ENCODE measurements at regions not wholly inside any gene's neighbourhood (a gene's known extent, or its start where the extent isn't known, plus 50 kb on each side); places are given as distances from the start of the nearest gene placed in this dataset.
A peak's percentile ranks its signal among the peaks of the same experiment; 100 is the strongest.

DNA sequence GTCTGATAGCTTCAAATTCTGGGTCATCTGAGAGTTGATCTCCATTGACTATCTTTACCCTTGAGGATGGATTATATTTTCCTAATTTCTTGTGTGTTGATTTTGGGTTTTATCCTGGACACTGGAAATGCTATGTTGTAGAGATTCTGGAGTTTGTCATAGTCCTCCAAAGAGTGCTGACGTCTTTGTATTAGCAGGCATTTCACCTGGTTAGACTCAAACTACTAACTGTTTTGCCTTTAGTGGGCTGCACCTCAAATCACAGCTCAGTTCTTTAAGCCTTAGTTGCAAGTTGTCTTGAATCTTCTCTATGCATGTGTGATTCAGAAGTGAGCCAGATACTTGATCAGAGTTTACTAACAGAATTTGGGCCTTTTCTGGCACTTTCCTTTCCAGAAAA lies 264.3 kb downstream of the RPS24 start:
- no peaks in the 10 kb centered on the region for H3K36me3 ChIP-seq (ENCODE audit: control insufficient read depth, insufficient read depth, low read length)
- no peak overlapping the region for H3K4me3 ChIP-seq (ENCODE audit: low read depth, low read length)
- H3K4me1 ChIP-seq (ENCODE audit: control insufficient read depth, insufficient read depth, low read length), result peaks cover 5% of the 10 kb centered on the region
- no peaks in the 10 kb centered on the region for H3K27me3 ChIP-seq (ENCODE audit: control insufficient read depth, insufficient read depth, low read length)
- H3K9me3 ChIP-seq (ENCODE audit: control insufficient read depth, insufficient read depth, low read length), result no peaks in the 10 kb centered on the region
- no peak overlapping the region for H3K9ac ChIP-seq (ENCODE audit: low read depth, low read length)

DNA sequence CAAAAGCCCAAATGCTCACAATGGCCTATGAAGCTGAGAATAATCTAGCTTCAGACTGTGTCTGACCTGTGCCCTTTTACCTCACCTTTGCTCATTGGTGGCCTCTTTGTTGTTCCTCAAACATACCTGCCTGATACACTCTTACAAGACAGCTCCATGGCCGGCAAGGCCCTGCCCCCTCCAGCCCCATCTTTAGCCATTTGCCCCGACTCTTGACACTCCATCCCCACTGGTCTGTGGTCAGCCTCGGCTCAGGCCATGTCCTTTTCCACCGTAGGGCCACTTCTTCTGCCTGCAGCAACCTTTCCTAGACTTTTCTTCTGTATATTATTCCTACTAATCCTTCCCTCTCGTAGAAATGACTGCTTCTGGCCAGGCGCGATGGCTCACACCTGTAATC lies 265.2 kb downstream of the RPS24 start:
- no peaks in the 10 kb centered on the region for H3K9me3 ChIP-seq (ENCODE audit: control insufficient read depth, insufficient read depth, low read length)
- no peaks in the 10 kb centered on the region for H3K36me3 ChIP-seq (ENCODE audit: control insufficient read depth, insufficient read depth, low read length)
- no peak overlapping the region for H3K4me3 ChIP-seq (ENCODE audit: low read depth, low read length)
- peaks cover 3% of the 10 kb centered on the region for H3K27me3 ChIP-seq (ENCODE audit: control insufficient read depth, insufficient read depth, low read length)
- no peak overlapping the region for H3K9ac ChIP-seq (ENCODE audit: low read depth, low read length)
- H3K4me1 ChIP-seq (ENCODE audit: control insufficient read depth, insufficient read depth, low read length), result peaks cover 4% of the 10 kb centered on the region

- H3K4me1 ChIP-seq (ENCODE audit: control insufficient read depth, insufficient read depth, low read length), result peaks cover 4% of the 10 kb centered on the region
- H3K4me3 ChIP-seq (ENCODE audit: low read depth, low read length), result no peak overlapping the region
- H3K36me3 ChIP-seq (ENCODE audit: control insufficient read depth, insufficient read depth, low read length), result no peaks in the 10 kb centered on the region
- no peaks in the 10 kb centered on the region for H3K9me3 ChIP-seq (ENCODE audit: control insufficient read depth, insufficient read depth, low read length)
- H3K9ac ChIP-seq (ENCODE audit: low read depth, low read length), result no peak overlapping the region
- H3K27me3 ChIP-seq (ENCODE audit: control insufficient read depth, insufficient read depth, low read length), result peaks cover 9% of the 10 kb centered on the region
These were observed 266.3 kb downstream of the RPS24 start for GRCh38 chr10:78299851-78300468.

GRCh38 chr10:78300526-78300925 lies 266.9 kb downstream of the RPS24 start:
- Histone ChIP-seq H3K27me3 (ENCODE audit: control insufficient read depth, insufficient read depth, low read length) (peaks cover 9% of the 10 kb centered on the region), H3K9ac (ENCODE audit: low read depth, low read length) (no peak overlapping the region), H3K9me3 (ENCODE audit: control insufficient read depth, insufficient read depth, low read length) (no peaks in the 10 kb centered on the region), H3K36me3 (ENCODE audit: control insufficient read depth, insufficient read depth, low read length) (no peaks in the 10 kb centered on the region), H3K4me3 (ENCODE audit: low read depth, low read length) (no peak overlapping the region), H3K4me1 (ENCODE audit: control insufficient read depth, insufficient read depth, low read length) (peaks cover 4% of the 10 kb centered on the region)

DNA sequence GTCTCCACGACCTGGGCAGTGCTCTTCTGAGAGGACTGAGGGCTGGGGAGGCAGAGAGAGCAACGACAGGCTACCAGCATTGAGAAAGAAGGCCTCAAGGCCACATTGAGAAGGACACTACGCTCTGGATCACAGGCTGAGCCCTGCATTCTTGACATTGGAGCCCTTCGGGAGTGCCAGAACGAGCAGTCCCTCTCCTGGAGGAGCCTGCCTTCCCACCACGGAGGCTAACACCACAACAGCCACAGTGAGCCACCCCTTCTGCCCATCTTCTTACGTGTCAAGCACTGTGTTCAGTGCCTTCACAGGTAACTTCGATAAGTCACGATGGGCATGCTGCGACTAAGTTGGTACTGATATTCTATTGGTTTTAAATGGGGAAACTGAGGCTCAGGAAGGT lies 267.8 kb downstream of the RPS24 start:
- H3K4me1 ChIP-seq (ENCODE audit: control insufficient read depth, insufficient read depth, low read length), result peaks cover 5% of the 10 kb centered on the region
- no peaks in the 10 kb centered on the region for H3K36me3 ChIP-seq (ENCODE audit: control insufficient read depth, insufficient read depth, low read length)
- no peak overlapping the region for H3K4me3 ChIP-seq (ENCODE audit: low read depth, low read length)
- peaks cover 9% of the 10 kb centered on the region for H3K27me3 ChIP-seq (ENCODE audit: control insufficient read depth, insufficient read depth, low read length)
- no peaks in the 10 kb centered on the region for H3K9me3 ChIP-seq (ENCODE audit: control insufficient read depth, insufficient read depth, low read length)
- H3K9ac ChIP-seq (ENCODE audit: low read depth, low read length), result no peak overlapping the region

GRCh38 chr10:78301891-78302738 lies 268.5 kb downstream of the RPS24 start:
- H3K9ac ChIP-seq (ENCODE audit: low read depth, low read length), result no peak overlapping the region
- peaks cover 9% of the 10 kb centered on the region for H3K27me3 ChIP-seq (ENCODE audit: control insufficient read depth, insufficient read depth, low read length)
- H3K4me3 ChIP-seq (ENCODE audit: low read depth, low read length), result peak overlapping the region; percentile 66
- H3K4me1 ChIP-seq (ENCODE audit: control insufficient read depth, insufficient read depth, low read length), result peaks cover 5% of the 10 kb centered on the region
- H3K9me3 ChIP-seq (ENCODE audit: control insufficient read depth, insufficient read depth, low read length), result no peaks in the 10 kb centered on the region
- no peaks in the 10 kb centered on the region for H3K36me3 ChIP-seq (ENCODE audit: control insufficient read depth, insufficient read depth, low read length)

DNA sequence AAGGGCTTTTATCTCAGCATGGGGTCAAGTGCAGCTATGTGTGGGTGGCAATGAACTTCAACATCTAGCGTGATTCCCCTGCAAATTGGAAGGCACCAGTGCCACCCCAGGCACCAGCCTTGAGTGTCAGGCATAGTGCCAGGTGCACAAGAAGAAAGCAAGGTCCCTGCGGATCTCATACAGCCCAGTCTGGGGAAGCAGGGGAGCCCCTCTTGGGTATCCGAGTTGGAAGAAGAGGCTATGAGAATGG lies 269.0 kb downstream of the RPS24 start:
- H3K9ac ChIP-seq (ENCODE audit: low read depth, low read length), result peak overlapping the region; percentile 26
- peaks cover 5% of the 10 kb centered on the region for H3K4me1 ChIP-seq (ENCODE audit: control insufficient read depth, insufficient read depth, low read length)
- H3K9me3 ChIP-seq (ENCODE audit: control insufficient read depth, insufficient read depth, low read length), result no peaks in the 10 kb centered on the region
- H3K36me3 ChIP-seq (ENCODE audit: control insufficient read depth, insufficient read depth, low read length), result no peaks in the 10 kb centered on the region
- H3K4me3 ChIP-seq (ENCODE audit: low read depth, low read length), result peak overlapping the region; percentile 66
- peaks cover 9% of the 10 kb centered on the region for H3K27me3 ChIP-seq (ENCODE audit: control insufficient read depth, insufficient read depth, low read length)

DNA sequence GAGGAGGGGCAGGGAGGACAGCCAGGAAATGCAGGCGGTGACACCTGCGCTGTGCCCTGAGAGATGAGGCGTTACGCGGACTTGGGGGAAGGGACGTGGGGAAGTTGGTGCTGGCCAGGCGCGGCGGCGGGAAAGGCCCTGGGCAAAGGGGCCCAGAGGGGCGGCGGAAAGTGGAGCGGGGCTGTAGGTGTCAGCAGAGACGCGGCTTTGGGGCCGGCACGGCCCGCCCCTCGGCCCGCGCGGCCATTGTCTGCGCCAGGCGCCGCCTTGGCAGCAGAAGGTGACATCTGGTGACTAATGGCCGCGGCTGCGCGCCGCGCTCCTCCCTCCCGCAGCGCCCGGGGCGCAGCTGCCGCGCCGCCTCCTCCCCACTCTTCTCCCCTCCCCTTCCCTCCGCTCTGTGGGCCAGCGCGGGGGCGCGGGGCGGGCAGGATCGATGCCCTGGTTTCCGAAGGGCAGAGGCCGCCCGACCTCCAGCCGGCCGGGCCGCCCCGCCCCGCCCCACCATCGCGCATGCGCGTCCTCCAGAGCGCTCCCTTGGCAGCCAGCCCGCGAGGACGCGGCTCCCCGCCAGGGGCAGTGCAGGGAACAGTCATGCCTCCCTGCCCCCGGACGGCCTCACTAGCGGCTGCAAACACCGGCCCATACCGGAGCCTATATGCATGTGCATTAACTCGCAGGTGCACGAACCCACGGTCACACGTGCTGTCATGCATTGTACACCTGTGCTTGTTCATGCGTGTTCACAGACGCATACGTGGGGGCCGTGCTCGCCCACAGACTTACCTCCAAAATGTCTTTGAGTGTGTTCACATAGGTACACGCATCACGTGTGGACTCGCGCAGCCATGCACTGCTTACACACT lies 269.6 kb downstream of the RPS24 start:
- Histone ChIP-seq H3K4me3 (ENCODE audit: low read depth, low read length) (peak overlapping the region; percentile 66), H3K9ac (ENCODE audit: low read depth, low read length) (peak overlapping the region; percentile 26), H3K36me3 (ENCODE audit: control insufficient read depth, insufficient read depth, low read length) (no peaks in the 10 kb centered on the region), H3K9me3 (ENCODE audit: control insufficient read depth, insufficient read depth, low read length) (no peaks in the 10 kb centered on the region), H3K27me3 (ENCODE audit: control insufficient read depth, insufficient read depth, low read length) (peaks cover 9% of the 10 kb centered on the region), H3K4me1 (ENCODE audit: control insufficient read depth, insufficient read depth, low read length) (peaks cover 5% of the 10 kb centered on the region)

DNA sequence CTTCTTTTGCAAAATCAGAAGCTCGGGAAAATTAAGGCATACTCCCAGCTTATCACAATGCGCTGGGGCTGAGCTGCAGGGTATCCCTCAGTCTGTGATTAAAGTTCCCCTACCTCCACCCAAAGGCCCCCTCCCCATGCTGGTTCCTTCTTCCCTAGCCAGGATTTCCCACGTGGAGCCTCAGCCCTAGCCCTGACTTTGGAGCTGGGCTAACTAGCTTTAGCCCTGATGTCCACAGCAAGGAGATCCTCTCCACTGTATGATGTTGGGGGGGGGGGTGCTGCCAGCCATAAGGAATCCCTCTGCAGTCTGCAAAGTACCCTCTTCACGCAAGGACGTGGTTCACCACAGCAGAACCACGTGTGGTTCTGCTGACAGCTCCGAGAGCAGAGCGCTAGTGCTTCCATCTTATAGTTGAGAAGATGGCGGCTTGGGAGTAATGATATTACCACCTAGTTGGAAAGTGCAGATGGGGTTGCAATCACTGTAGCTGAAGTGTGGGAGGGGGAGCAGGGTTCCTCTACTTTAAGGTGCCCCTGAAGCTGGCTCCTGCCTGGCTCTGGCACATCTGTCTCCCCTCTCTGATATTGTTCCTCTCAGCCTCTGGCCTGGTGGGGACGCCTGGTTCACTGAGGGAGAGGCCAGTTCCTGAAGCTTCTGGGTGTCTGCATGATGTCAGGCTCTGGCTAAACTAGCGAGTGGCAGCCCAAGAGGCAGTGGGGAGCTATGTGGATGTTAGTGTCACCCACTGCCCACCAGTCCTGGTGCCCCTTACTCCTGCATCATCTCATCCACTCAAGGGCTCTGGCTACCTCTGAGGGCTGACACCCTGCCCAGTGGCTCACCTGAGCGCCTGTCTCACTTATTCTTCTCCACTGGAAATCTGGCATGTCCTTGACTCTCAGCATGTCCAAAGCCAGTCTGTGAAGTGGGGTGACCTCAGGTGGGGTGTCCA lies 270.7 kb downstream of the RPS24 start:
- Histone ChIP-seq H3K27me3 (ENCODE audit: control insufficient read depth, insufficient read depth, low read length) (peaks cover 9% of the 10 kb centered on the region), H3K36me3 (ENCODE audit: control insufficient read depth, insufficient read depth, low read length) (no peaks in the 10 kb centered on the region), H3K4me3 (ENCODE audit: low read depth, low read length) (no peak overlapping the region), H3K9ac (ENCODE audit: low read depth, low read length) (no peak overlapping the region), H3K4me1 (ENCODE audit: control insufficient read depth, insufficient read depth, low read length) (peaks cover 5% of the 10 kb centered on the region), H3K9me3 (ENCODE audit: control insufficient read depth, insufficient read depth, low read length) (no peaks in the 10 kb centered on the region)

DNA sequence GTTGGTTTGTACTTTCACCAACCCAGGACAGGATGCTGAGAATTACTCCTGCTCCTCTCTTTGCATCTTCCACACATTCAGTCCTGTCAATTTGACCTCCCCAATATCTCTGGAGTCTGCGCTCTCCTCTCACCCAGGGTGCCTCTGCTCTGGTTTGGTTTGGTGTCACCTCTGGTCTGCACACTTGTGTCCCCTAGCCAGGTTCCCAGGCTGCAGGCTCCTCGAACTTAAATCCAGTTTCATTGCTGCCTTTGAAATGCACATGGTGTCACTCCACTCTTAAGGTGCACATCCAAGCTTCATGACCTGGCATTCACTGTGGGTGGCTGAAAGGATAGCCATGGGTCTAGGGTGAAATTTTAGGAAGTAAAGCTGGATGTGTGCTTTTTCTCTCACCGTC lies 271.6 kb downstream of the RPS24 start:
- H3K4me3 ChIP-seq (ENCODE audit: low read depth, low read length), result no peak overlapping the region
- H3K4me1 ChIP-seq (ENCODE audit: control insufficient read depth, insufficient read depth, low read length), result peaks cover 5% of the 10 kb centered on the region
- H3K27me3 ChIP-seq (ENCODE audit: control insufficient read depth, insufficient read depth, low read length), result peaks cover 9% of the 10 kb centered on the region
- no peaks in the 10 kb centered on the region for H3K36me3 ChIP-seq (ENCODE audit: control insufficient read depth, insufficient read depth, low read length)
- no peaks in the 10 kb centered on the region for H3K9me3 ChIP-seq (ENCODE audit: control insufficient read depth, insufficient read depth, low read length)
- no peak overlapping the region for H3K9ac ChIP-seq (ENCODE audit: low read depth, low read length)

GRCh38 chr10:78306358-78306757 lies 272.7 kb downstream of the RPS24 start:
- H3K36me3 ChIP-seq (ENCODE audit: control insufficient read depth, insufficient read depth, low read length), result no peaks in the 10 kb centered on the region
- peaks cover 9% of the 10 kb centered on the region for H3K27me3 ChIP-seq (ENCODE audit: control insufficient read depth, insufficient read depth, low read length)
- H3K4me1 ChIP-seq (ENCODE audit: control insufficient read depth, insufficient read depth, low read length), result peaks cover 5% of the 10 kb centered on the region
- H3K9me3 ChIP-seq (ENCODE audit: control insufficient read depth, insufficient read depth, low read length), result no peaks in the 10 kb centered on the region
- H3K4me3 ChIP-seq (ENCODE audit: low read depth, low read length), result no peak overlapping the region
- H3K9ac ChIP-seq (ENCODE audit: low read depth, low read length), result no peak overlapping the region
